IPS-NIHi7 (cell line): ENCODE measurements at regions not wholly inside any gene's neighbourhood (a gene's known extent, or its start where the extent isn't known, plus 50 kb on each side); places are given as distances from the start of the nearest gene placed in this dataset.

Source experiments
- DNase-seq: peaks from one replicate; pipeline ENCODE4 v3.0.0; 2012; ENCODE audit warnings: mixed read lengths; ENCODE audit errors: extremely low spot score

DNA sequence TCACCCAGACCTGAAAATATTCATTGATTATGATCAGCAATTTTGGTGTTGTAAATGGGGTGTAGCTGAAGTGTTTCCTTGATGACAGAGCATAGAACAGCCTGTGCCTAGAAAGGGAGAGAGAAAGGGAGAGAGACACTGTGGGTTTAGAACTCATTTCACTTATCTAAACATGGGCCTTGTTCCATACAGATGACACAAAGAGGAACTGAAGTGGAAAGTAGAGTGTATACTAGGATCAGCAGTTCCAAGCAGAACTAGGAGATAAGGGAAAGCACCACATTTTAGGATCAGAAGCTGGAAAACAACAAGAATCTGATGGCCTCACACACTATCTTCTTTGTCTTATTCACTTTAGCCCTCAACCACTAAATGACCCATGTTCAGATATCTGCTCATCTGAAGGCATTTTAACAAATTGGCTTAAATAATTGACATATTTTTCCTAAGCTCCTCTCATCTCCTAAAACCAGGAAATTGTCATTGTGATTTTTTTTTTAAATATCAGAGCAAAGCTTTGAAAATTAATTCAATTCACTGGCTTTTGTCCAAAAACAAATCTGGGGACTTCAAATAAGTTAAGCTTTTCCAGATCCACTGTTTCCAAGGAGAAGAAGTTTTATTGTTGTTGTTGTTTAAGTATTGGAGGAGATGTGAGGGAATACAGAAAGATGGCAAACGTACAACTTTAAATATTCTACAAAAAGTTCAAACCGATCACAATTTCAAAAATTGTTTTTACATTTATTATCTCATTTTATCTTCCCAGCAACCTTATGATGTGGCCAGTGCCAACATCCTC, 103.8 kb downstream of the LYPLAL1 start:
- DNase-seq = no peak

GRCh38 chr1:219276049-219276738, 102.5 kb downstream of the LYPLAL1 start:
- no peak for DNase-seq

DNA sequence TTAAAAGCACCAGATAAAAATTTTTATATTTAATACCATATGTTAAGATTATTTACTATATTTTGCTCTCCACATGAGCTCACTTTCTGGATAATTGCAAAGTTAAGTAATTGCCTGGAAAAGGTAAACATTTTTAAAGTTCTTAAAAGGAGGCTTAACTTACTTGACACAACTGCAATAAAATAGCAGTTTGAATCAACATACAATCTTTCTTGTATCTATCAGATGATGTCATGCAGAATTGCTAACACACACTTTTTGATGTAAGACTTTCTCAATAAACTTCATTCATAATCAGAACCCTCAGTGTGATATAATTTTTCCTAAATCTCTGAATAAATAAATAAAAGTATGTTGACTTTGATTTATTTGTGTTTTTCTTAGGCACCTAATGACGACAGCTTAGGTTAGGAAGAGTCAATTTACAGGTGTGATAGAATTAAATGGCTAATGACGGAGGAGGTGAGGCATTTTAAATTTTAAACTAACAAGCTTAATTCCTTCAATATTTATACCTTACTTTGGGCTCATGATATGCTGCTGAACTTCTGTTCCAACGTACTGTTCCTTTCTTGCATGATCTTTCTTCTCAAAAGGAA, 99.5 kb downstream of the LYPLAL1 start:
- no peak for DNase-seq

- DNase-seq = no peak
These were observed 98.3 kb downstream of the LYPLAL1 start for GRCh38 chr1:219271818-219272535.

DNA sequence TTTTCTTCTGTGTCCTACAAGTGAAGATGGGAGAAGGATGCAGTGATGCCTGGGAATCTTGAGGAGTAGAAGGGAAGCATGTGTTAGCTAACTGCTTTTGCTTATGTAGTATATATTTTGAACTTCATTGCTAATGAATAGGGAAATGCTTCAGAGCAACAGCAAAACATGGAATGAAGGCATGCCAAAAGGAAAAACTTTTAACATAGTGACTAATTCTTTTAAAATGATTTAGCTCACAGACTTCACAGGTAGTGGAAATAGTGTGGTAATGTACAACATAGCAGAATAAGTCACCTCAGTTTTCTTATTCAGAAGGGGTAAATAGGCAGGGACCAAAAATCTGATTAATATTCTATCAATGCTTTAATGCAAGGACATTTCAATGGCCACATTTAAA, 95.5 kb downstream of the LYPLAL1 start:
- no peak for DNase-seq

DNA sequence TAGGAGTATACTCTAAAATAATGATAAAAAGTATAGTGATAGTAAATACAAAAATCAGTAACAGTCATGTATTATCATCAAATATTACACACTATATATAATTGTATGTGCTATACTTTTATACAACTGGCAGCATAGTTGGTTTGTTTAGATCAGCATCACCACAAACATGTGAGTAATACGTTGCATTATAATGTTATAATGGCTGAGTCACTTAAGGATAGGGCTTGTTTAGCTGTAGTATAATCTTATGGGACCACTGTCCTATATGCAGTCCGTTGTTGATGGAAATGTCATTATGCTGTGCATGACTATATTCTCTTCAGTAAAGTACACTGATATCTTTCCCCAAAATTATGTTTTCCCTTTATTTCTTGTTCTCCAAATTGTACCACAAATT, 92.8 kb downstream of the LYPLAL1 start:
- no peak for DNase-seq

GRCh38 chr1:219265026-219265515, 91.4 kb downstream of the LYPLAL1 start:
- no peak for DNase-seq

DNA sequence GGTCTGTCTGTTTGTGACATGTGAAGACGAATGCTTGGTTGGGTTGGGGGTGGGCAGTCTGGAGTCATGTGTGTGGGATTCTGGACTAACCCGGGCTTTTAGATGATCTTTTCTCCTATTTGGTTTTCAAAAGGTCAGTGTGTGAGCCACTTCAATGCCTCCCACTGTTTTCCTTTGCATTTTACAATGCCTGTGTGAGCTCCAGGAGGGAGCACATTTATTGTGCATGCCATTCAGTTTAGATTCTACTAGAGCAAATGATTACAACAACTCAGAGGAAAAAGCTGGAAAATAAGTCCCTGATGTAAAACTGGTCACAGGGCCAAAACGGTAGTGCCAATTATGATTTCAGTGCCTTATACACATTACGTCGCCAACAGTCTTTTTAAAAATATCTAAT, 90.9 kb downstream of the LYPLAL1 start:
- peak; percentile 13 for DNase-seq
